ENCODE measurements at regions not wholly inside any gene's neighbourhood (a gene's known extent, or its start where the extent isn't known, plus 50 kb on each side); places are given as distances from the start of the nearest gene placed in this dataset.

DNA sequence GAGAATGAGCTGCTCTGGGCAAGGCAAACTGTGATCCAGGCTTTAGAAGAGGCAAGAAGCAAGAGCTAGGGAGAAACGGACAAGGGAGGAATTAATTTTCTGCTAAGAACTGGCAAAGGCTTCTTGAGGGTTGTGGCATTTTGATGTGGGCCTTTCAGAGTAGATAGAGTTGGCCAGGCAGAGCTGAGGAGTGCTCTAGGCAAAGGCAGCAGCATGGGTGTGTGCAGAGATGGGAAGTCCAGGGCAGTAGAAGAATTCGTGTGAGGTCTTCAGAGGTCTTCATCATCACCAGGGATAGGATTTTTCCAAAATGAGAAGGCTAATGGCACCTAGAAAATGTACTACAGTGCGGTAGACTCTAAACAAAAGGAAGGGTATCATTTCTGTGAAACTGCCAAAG is 237.8 kb downstream of the LTN1 start:
- TF ChIP-seq, protein P1, sequence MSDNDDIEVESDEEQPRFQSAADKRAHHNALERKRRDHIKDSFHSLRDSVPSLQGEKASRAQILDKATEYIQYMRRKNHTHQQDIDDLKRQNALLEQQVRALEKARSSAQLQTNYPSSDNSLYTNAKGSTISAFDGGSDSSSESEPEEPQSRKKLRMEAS (IDR thresholded peaks at IDR 0.05; ENCODE audit: low read depth, low read length), result no peak
- TF ChIP-seq, protein P2, sequence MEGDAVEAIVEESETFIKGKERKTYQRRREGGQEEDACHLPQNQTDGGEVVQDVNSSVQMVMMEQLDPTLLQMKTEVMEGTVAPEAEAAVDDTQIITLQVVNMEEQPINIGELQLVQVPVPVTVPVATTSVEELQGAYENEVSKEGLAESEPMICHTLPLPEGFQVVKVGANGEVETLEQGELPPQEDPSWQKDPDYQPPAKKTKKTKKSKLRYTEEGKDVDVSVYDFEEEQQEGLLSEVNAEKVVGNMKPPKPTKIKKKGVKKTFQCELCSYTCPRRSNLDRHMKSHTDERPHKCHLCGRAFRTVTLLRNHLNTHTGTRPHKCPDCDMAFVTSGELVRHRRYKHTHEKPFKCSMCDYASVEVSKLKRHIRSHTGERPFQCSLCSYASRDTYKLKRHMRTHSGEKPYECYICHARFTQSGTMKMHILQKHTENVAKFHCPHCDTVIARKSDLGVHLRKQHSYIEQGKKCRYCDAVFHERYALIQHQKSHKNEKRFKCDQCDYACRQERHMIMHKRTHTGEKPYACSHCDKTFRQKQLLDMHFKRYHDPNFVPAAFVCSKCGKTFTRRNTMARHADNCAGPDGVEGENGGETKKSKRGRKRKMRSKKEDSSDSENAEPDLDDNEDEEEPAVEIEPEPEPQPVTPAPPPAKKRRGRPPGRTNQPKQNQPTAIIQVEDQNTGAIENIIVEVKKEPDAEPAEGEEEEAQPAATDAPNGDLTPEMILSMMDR (IDR thresholded peaks at IDR 0.05; ENCODE audit: low read depth, low read length), result no peak
- no peak for TF ChIP-seq POLR2A (IDR thresholded peaks at IDR 0.05; ENCODE audit: extremely low read depth, insufficient read length)
- TF ChIP-seq MYC (IDR thresholded peaks at IDR 0.05; ENCODE audit: low read depth, low read length), result no peak

Measured in NB4 (cell line).